ENCODE measurements at regions not wholly inside any gene's neighbourhood (a gene's known extent, or its start where the extent isn't known, plus 50 kb on each side); places are given as distances from the start of the nearest gene placed in this dataset.
"Not testable (repeated sequence)": the region's sequence is repeated elsewhere in the genome, so short reads cannot be mapped to it uniquely, and the experiment has no call there.

- DNase-seq: no peak
Measured at GRCh38 chr5:166624573-166624972, 1666.9 kb upstream of the WWC1 start.

GRCh38 chr5:166625210-166625865 is 1666.1 kb upstream of the WWC1 start:
- DNase-seq: no peak

DNA sequence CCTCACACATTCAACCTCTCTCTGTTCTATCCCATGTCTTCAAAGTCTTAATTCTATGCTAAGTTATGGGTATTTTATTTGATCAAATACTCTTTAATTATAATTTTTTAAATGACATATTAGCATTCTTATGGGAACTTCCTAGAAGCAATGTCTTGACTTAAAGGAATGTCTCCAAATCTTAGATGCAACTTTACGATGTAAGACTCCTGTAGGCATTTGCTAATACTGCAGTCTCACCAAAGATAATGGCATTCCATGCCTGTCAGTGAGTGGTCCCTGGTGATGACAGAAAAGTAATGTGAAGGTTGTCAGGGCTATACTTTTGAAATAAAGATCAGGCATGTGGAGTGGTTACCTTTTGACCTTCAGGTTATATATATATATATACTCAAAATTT is 1654.2 kb upstream of the WWC1 start:
- DNase-seq: no peak

DNA sequence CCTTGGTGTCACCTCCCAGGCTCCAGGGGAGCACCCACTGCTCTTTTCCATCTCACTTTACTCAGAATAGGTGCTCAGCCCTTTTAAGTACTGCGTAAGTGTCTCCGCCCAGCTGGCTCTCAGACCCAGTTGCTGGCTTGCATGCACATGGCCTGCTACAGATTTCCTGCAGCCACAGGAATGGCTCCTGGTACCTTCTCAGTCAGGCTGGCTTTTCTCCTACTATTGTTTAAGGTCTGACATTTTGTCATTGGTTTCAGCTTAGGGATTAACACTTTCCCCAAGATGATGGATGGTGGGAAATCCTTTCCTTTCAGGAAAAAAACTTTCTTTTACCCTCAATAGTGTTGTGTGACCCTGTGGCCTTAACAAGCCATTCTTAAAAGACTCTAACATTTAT is 1652.3 kb upstream of the WWC1 start:
- no peak for DNase-seq

DNA sequence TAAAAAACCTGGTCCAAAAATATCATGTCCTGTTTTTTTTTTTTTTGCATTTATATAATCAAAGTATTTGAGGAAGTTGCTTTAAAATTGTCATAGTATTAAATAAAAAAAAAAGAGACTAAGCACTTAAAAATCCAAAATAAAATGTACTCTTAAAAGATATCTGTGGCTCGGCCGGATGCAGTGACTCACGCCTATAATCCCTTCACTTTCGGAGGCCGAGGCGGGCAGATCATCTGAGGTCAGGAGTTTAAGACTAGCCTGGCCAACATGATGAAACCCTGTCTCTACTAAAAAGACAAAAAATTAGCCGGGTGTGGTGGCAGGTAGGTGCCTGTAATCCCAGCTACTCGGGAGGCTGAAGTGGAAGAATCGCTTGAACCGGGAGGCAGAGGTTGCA is 1651.3 kb upstream of the WWC1 start:
- not testable (repeated sequence) for DNase-seq

- DNase-seq: no peak
Measured at GRCh38 chr5:166648736-166649135, 1642.7 kb upstream of the WWC1 start.

DNA sequence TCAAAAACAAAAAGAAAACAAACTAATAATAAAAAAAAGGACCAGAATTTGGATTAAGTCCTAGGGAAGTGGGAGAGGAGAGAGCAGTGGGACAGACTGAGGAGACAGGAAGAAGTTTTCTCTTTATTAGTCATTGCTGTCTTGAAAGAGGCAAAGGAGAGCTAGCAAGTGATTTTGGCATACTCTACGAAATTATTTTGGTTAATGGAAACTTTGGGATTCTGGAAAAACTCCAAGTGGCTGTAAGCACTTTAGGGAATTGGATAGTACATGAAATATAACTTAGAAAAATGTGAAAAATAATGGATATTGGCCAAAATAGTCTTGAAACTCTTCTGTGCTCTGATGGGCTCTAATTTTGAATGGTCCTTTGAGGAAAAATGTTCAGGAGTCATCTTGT is 1641.8 kb upstream of the WWC1 start:
- DNase-seq: no peak

GRCh38 chr5:166651234-166651633 is 1640.2 kb upstream of the WWC1 start:
- DNase-seq: no peak

DNA sequence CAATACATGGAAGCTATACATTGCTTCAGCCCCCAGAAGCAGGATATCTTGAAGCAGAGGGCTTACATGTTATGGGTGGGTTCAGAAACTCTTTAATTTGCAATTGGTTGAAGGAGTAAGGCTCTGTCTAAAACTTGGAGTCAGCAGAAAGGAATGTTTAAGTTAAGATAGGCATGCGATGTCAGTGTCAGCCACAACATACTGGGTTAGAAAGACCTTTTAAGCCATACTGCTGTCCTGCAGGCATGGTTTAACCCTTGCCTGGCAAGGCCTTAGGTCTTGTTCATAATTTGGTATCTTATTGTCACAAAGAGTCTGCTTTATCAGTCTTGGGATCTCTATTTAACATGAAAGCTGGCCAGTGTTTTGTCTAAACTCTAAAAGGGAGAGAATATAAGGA is 1619.6 kb upstream of the WWC1 start:
- no peak for DNase-seq

GRCh38 chr5:166672431-166672830 is 1619.0 kb upstream of the WWC1 start:
- no peak for DNase-seq

GRCh38 chr5:166677891-166678290 is 1613.6 kb upstream of the WWC1 start:
- DNase-seq: no peak

GRCh38 chr5:166679331-166679730 is 1612.1 kb upstream of the WWC1 start:
- DNase-seq: no peak

DNA sequence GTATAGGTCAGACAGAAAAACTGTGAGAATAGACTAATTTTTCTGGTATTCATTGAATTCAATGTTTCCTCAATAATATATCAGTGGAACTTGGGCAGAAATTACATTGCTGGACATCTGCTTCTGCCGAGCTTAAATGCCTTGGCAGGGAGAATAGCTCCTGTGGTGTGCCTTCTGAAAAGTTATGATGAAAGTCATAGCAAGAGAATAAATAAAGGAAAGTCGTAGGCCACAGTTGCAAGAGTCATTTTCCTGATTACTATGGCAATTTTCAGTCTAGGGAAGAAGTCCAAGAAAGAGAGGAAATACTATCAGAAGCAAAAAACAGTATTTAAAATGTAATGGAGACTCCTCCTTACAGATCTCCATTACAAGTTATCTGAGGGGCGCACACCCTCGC is 1596.1 kb upstream of the WWC1 start:
- DNase-seq: no peak

DNA sequence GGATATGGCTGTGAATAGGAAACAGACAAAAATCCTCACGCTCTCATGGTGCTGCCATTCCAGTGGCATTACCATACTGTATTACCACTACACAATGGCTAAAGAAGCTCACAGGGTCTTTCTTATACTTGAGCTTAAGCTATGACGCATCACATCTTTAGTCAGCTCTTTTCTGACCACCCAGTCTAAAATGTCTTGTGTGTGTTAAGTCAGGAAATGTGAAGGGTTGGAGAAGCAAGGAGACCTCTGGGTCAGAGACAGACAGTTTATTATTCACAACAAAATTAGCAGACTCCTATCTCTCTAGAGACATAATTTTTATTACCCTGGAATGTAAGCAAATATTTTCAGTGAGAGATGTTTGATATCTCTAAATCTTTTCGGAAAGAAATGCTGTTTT is 1583.2 kb upstream of the WWC1 start:
- no peak for DNase-seq

GRCh38 chr5:166709691-166710090 is 1581.8 kb upstream of the WWC1 start:
- no peak for DNase-seq

GRCh38 chr5:166710271-166710670 is 1581.2 kb upstream of the WWC1 start:
- no peak for DNase-seq

DNA sequence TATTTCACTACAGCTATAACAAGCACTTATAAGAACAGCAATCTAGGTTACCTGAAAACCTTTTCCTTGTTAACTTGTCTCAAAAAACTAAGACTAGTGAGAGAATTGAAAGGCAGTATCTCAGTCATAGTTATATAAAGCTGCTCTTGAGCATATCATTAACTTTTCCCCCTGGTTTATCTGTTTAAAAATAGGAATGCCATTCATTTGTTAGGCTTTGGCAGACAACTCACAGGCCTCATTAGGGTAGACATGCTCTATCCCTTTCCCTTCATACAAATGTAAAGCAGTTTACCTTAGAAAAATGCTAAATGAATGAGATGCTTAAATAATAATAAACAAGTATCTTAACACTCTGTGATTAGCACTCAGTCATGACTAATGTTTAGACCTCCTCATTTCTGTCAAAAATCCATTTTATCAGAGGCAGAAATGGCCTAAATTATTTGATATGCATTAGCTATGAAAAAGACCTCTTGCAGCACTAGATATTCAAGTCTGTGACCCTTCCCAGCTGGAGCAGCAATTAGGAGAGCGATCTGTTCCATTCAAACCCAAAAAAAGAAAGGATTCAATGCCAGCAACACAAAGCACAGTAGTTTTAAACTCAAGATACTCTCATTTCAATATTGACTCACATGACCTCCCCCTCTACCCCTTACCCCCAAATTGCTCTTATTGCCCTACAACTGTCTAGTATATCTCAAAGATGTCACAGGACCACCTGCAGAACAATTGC is 1578.8 kb upstream of the WWC1 start:
- DNase-seq: no peak

GRCh38 chr5:166713295-166713694 is 1578.2 kb upstream of the WWC1 start:
- no peak for DNase-seq

GRCh38 chr5:166716856-166717492 is 1574.5 kb upstream of the WWC1 start:
- DNase-seq: no peak

GRCh38 chr5:166719991-166720390 is 1571.5 kb upstream of the WWC1 start:
- DNase-seq: no peak

GRCh38 chr5:166722939-166723338 is 1568.5 kb upstream of the WWC1 start:
- DNase-seq: no peak

- no peak for DNase-seq
Measured at GRCh38 chr5:166724284-166724683, 1567.2 kb upstream of the WWC1 start.

DNA sequence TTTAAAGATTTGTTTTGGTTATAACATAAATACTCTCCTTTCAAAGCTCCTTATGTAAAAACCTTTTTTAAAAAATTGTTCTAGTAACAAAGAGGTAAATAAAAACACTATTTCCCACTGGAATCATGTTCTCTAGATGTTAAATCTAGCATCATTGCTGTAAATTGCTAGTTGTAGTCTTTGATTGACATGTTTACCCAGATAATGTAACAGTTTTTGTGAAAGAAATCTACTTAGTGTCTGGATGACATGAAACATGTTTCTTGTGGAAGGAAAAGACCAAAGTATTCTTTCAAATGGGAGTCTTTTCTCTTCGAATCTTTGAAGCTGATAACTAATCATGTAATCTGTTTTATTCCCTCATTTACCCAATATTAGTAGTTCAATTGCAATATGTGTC is 1565.9 kb upstream of the WWC1 start:
- DNase-seq: no peak

DNA sequence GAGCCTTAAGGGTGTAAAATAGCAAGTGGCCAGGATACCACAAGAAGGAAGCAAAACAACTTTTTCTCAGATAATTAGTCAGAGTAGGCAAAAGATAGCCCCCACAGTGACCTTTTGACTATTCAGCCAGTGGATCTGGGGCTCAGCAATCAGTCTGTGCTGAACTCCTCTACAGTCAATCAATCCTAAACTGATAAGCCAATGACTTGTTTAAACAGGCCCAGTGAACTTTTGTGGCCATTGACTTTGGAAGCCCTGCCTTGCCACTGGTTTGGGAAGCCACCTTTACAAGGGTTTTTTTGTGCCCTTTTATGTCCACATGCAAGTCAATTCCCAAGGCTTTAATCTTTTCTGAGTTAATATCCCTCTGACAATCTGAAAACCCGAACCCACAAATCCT is 1565.0 kb upstream of the WWC1 start:
- no peak for DNase-seq

Measured in CD4-positive, alpha-beta T cell treated with Interleukin-4 for 4 hours (primary cell).